HG02973 (cell line): ENCODE measurements at regions not wholly inside any gene's neighbourhood (a gene's known extent, or its start where the extent isn't known, plus 50 kb on each side); places are given as distances from the start of the nearest gene placed in this dataset.
"Not testable (repeated sequence)": the region's sequence is repeated elsewhere in the genome, so short reads cannot be mapped to it uniquely, and the experiment has no call there.

Experiments used
- ATAC-seq: cut with Tn5 transposase; IDR thresholded peaks from one replicate; pipeline ENCODE4 v1.9.1; 2021; ENCODE audit warnings: moderate library complexity; ENCODE audit not compliant: unreplicated experiment

DNA sequence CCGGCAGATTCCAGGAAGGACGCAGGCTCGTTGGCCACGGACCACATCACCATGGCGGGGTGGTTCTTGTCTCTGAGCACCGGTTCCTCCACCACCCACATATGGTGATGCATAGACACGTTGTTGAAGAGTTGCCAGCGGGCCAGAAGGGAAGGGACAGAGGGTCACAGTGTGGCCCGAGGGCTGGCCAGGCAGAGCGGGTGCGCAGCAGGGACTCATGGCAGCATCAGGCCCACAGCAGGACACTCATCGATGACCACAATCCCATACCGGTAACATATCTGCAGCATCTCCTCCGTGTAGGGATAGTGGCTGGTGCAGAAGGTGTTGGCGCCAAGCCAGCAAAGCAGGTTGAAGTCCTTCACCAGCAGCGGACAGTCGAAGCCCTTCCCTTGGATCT lies 469.2 kb upstream of the FAM174A start:
- ATAC-seq = not testable (repeated sequence)

- ATAC-seq = no peak
Measured at GRCh38 chr5:100043475-100043874, 491.7 kb upstream of the FAM174A start.

- ATAC-seq = no peak
Measured at GRCh38 chr5:100026606-100027005, 508.6 kb upstream of the FAM174A start.

- ATAC-seq = no peak
Measured at GRCh38 chr5:100023536-100023935, 511.6 kb upstream of the FAM174A start.

GRCh38 chr5:100017520-100018262 lies 517.5 kb upstream of the FAM174A start:
- ATAC-seq = no peak

GRCh38 chr5:100013305-100013704 lies 521.9 kb upstream of the FAM174A start:
- ATAC-seq = not testable (repeated sequence)

GRCh38 chr5:100011160-100011559 lies 524.0 kb upstream of the FAM174A start:
- ATAC-seq = not testable (repeated sequence)

- ATAC-seq = no peak
Measured at GRCh38 chr5:100004969-100005368, 530.2 kb upstream of the FAM174A start.

GRCh38 chr5:99998319-99998718 lies 536.9 kb upstream of the FAM174A start:
- no peak for ATAC-seq

DNA sequence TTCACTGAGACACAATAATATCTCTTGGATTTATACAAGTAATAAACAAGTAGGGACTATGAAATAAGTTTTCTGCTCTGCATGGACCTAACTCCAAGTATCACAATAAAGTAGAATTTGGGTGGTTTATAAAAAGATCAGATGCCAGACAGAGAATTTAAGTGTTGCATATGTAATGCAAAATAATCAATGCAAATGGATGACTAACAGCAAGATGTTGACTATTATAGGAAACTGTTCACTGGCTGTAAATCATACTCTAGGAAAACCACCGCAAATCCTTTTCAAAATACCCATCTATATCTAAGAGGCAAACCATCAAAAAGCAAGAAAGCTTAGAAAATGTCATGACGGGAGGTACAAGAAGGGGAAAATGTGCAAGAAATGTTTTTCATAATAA lies 539.8 kb upstream of the FAM174A start:
- ATAC-seq = no peak

DNA sequence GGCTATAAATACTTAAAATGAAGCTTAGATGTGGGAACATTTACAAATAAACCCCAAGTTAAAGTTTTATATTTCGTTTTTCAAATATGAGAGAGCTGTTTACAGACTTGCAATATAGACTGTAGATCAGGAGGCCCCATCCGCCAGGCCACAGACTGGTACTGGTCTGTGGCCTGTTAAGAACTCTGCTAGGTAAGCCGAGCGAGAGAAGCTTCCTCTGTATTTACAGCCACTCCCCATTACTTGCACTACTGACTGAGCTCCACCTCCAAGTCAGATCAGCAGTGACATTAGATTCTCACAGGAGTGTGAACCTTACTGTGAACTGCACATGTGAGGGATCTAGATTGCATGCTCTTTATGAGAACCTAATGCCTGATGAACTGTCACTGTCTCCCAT lies 561.4 kb upstream of the FAM174A start:
- no peak for ATAC-seq

GRCh38 chr5:99955962-99956361 lies 579.2 kb upstream of the FAM174A start:
- ATAC-seq = no peak

DNA sequence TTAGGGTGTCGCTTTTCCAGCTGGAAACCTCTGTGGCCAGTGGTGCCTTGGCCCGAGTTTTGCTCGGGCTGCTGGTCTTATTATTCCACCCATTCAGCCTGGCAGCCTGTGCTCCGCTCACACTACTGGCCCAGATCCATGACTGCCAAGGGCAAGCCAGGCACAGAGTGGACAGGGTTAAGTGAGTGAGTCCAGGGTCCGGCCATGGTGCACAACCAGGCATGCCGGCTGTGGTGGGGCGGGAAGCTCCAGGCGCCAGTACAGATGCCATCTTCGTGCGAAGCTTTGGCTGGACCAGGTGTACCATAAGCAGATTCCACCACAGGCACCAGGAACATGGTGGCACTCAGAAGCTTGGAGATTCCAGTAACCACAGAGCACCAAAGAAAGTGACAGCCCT lies 580.2 kb upstream of the FAM174A start:
- no peak for ATAC-seq

DNA sequence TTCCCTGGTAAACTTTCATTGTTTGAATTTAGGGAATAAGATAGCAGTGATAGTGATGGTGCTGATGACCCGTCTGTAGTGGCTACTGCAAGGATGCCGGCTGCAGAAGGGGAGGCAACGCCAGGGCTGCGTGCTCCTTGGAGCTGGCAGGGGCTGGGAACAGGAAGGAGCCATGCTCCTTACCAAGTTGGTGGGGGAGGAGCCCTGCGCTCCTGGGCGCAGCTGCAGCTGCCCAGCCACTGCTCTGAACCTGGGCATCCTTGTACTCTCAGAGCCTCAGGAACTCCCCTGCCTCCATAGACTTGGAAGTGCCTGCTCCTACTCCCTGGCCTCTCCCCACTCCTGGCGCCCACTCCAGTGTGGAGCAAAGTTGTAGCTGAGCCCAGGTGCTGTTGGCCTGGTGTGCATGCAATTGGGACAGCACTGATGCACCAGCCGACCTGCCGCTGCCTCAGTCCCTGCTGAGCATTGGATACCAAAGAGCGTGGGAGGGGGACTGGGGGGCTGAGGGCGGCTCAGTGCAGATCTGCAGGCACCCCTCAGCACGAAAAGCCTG lies 585.1 kb upstream of the FAM174A start:
- no peak for ATAC-seq

DNA sequence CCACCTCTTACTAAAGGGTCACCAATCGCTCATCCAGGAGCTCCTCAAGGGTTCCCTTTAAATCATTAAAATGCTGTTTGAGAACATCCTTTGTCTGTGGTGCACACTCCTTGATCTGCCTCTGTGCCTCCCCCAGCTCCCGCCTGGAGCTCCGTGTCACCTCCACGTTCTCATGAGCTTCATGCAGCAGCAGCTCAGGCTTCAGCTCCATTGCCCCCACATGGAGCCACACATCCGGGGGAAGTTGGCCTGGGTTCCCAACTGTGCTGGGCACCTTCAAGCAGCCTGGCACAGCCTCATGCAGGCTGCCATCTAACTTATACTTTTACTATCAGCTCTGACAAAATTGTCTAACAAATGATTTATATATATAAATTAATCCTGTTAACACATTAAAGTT lies 585.8 kb upstream of the FAM174A start:
- ATAC-seq = no peak

- ATAC-seq = no peak
Measured at GRCh38 chr5:99948850-99949249, 586.3 kb upstream of the FAM174A start.

DNA sequence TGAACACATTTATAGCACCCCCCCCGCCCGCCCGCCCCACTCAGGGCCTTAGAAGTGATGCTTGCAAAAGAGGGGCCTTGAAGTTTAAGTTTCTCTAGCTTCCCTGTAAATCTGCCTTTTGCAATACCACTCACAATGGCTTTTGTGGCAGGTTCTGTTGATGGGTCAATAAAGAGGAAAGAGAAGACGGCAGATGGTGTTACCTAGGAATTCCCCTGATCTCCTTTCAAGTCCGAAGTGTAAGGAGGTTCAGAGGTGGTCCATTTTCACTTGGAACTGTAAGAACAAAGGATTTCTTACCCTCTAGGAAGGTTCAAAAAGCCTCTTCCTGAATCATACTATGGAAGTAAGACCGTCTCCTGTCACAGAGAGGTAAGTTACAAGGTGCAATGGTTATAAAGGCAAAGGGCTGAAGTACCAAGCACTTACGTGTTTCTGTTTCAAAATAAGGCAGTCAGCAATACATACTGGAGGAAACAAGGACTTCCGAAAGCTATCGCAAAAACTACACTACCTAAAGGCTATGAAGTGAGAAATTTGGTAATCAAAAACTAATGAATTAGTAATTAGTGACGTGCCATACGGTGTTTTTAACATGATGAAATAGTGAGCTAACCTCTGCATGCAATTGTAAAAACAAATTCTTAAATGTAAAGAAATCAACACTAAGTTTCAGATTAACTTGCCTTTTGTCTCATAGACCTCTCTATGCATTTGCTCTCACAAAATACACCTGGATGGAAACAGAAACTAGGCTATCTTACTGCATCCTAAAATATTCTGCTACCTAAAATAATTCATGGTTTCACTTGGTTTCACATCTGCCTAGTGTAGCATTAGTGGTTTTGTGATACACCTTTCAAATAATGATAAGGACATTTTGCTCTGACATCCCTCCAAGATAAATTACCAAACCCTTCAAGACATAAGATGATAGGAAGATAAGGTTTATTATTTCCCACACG lies 589.4 kb upstream of the FAM174A start:
- ATAC-seq = no peak

- ATAC-seq = no peak
Measured at GRCh38 chr5:99940540-99940939, 594.6 kb upstream of the FAM174A start.

GRCh38 chr5:99936911-99937310 lies 598.3 kb upstream of the FAM174A start:
- no peak for ATAC-seq

- ATAC-seq = no peak
Measured at GRCh38 chr5:99929806-99930135, 605.4 kb upstream of the FAM174A start.

DNA sequence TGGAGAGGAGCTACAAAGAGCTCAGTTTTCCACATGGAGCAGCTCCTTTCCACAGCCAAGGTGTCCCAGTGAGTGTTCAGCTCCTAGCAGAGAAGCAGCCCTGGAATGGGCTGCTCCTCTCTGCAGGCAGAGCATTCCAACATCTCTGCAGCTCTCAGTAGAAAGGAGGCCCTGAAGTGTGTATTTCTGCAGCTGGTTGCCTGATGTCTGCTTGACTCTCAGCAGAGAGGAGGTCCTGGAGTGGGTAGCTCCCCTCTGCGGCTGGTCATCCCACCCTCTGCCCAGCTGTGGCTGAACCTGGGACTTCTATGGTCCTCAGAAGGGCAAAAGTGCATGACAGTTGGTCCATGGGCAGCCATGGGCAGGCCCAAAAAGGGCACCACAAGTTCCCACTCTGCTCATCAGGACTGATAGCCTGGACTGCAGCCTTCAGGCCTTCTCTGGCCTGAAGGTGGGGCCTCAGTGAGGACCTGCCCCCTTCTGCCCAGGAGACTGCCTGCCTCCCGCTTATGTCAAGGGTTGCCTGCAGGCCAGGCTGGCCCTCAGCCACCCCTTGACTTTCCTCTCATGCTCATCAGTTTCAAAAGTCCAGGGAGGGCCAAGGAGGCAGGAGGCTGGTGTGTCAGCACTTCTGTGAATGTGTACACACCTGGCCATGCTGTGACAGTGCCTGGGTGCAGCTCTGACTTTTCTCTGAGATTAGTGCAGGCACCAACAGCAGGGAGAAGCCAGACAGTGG lies 605.9 kb upstream of the FAM174A start:
- no peak for ATAC-seq
